Trophoblast cell (in vitro differentiated cells and primary cell): ENCODE measurements at regions not wholly inside any gene's neighbourhood (a gene's known extent, or its start where the extent isn't known, plus 50 kb on each side); places are given as distances from the start of the nearest gene placed in this dataset.
"Not testable (repeated sequence)": the region's sequence is repeated elsewhere in the genome, so short reads cannot be mapped to it uniquely, and the experiment has no call there.

Experiments
- DNase-seq, 2 donors: peaks; one replicate each; pipeline ENCODE4 v3.0.0-alpha.2; 2016
- H2AFZ ChIP-seq: 2 replicates; pipeline ENCODE4 v1.6.1; 2013; ENCODE audit warnings: low read length, moderate library complexity, mild to moderate bottlenecking; ENCODE audit not compliant: insufficient read depth, poor library complexity
- H2AK5ac ChIP-seq: 2 replicates; pipeline ENCODE4 v1.6.1; 2013; ENCODE audit warnings: mild to moderate bottlenecking, low read length
- H2BK120ac ChIP-seq: 2 replicates; pipeline ENCODE4 v1.6.1; 2013; ENCODE audit warnings: low read length, mild to moderate bottlenecking, moderate library complexity; ENCODE audit not compliant: insufficient read depth, poor library complexity
- H2BK12ac ChIP-seq: 2 replicates; pipeline ENCODE4 v1.6.1; 2013; ENCODE audit warnings: mild to moderate bottlenecking, low read length, moderate library complexity
- H2BK5ac ChIP-seq: 2 replicates; pipeline ENCODE4 v1.6.1; 2013; ENCODE audit warnings: low read length, low read depth, moderate library complexity, mild to moderate bottlenecking; ENCODE audit not compliant: poor library complexity
- H3K14ac ChIP-seq: 2 replicates; pipeline ENCODE4 v1.6.1; 2013; ENCODE audit warnings: mild to moderate bottlenecking, low read length
- H3K18ac ChIP-seq: 2 replicates; pipeline ENCODE4 v1.6.1; 2013; ENCODE audit warnings: mild to moderate bottlenecking, low read length
- H3K23ac ChIP-seq: 2 replicates; pipeline ENCODE4 v1.6.1; 2013; ENCODE audit warnings: low read length
- H3K27ac ChIP-seq: 2 replicates; pipeline ENCODE4 v1.5.1; 2013; ENCODE audit warnings: low read depth, mild to moderate bottlenecking, inconsistent platforms, low read length, moderate library complexity
- H3K27me3 ChIP-seq: 2 replicates; pipeline ENCODE4 v1.6.1; 2013; ENCODE audit warnings: inconsistent platforms, mild to moderate bottlenecking, low read length, moderate library complexity; ENCODE audit not compliant: insufficient read depth
- H3K36me3 ChIP-seq, 2 experiments: 1 replicate in 1 of 2; 2 replicates in 1 of 2; pipeline ENCODE4 v1.6.1; 2013; ENCODE audit warnings: low read length in 2 of 2, mild to moderate bottlenecking in 2 of 2, moderate library complexity in 1 of 2; ENCODE audit not compliant: insufficient read depth in 2 of 2, control insufficient read depth in 1 of 2
- H3K4ac ChIP-seq: 2 replicates; pipeline ENCODE4 v1.6.1; 2013; ENCODE audit warnings: low read depth, mild to moderate bottlenecking, low read length, moderate library complexity
- H3K4me1 ChIP-seq, 2 experiments: 1 replicate in 1 of 2; 2 replicates in 1 of 2; pipeline ENCODE4 v1.6.1; 2013; ENCODE audit warnings: low read length in 2 of 2, mild to moderate bottlenecking in 2 of 2, moderate library complexity in 1 of 2; ENCODE audit not compliant: insufficient read depth in 2 of 2, control insufficient read depth in 1 of 2
- H3K4me2 ChIP-seq: 2 replicates; pipeline ENCODE4 v1.6.1; 2013; ENCODE audit warnings: inconsistent platforms, mild to moderate bottlenecking, low read length, moderate library complexity
- H3K4me3 ChIP-seq: 2 replicates; pipeline ENCODE4 v1.5.1; 2013; ENCODE audit warnings: mild to moderate bottlenecking, low read depth, low read length, inconsistent platforms
- H3K79me1 ChIP-seq: one replicate; pipeline ENCODE4 v1.6.1; 2013; ENCODE audit warnings: low read length
- H3K79me2 ChIP-seq: 2 replicates; pipeline ENCODE4 v1.6.1; 2013; ENCODE audit warnings: low read length, mild to moderate bottlenecking; ENCODE audit not compliant: control insufficient read depth, insufficient read depth, poor library complexity
- H3K9ac ChIP-seq: 2 replicates; pipeline ENCODE4 v1.6.1; 2013; ENCODE audit warnings: mild to moderate bottlenecking, low read length
- H3K9me3 ChIP-seq: 2 replicates; pipeline ENCODE4 v1.6.1; 2013; ENCODE audit warnings: low read depth, mild to moderate bottlenecking, control low read depth, inconsistent platforms, low read length; ENCODE audit not compliant: insufficient read depth
- H4K12ac ChIP-seq: 2 replicates; pipeline ENCODE4 v1.6.1; 2013; ENCODE audit warnings: low read depth, mild to moderate bottlenecking, low read length, moderate library complexity
- H4K8ac ChIP-seq: 2 replicates; pipeline ENCODE4 v1.6.1; 2013; ENCODE audit warnings: low read depth, mild to moderate bottlenecking, low read length, moderate library complexity
- H4K91ac ChIP-seq: one replicate; pipeline ENCODE4 v1.6.1; 2013; ENCODE audit warnings: low read depth, mild to moderate bottlenecking, low read length, moderate library complexity
- WGBS: extraction: QIAGEN DNeasy Blood & Tissue Kit; methylation state at CpG from one replicate; pipeline ENCODE4 v1.1.7; 2013; ENCODE audit warnings: missing lambda C conversion rate; ENCODE audit not compliant: insufficient read length, insufficient coverage; ENCODE audit errors: extremely low coverage; 5-methylcytosine and 5-hydroxymethylcytosine counted together

DNA sequence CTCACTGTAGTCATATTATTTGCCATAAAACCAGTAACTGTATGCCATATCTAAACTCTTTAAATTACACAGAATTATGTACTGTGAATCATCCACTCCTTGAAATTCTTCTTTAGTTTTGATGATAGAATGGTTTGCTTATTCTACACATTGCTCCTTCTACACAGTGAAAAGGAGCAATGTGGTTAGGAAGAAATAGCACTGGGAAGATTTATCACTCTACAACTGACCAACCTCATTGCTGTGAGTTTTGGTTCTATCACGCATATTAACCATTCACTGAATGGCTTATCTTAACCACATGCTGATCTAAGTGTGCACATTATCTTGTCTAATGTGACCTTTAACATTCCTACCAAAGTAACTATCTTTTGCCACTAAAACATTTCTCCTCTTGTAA is 415.7 kb upstream of the NDST4 start:
- no peak overlapping the region for H3K4me2 ChIP-seq
- no peaks in the 10 kb centered on the region for H3K27me3 ChIP-seq
- H3K14ac ChIP-seq, result no peak overlapping the region
- H4K91ac ChIP-seq, result no peak overlapping the region
- H3K4ac ChIP-seq, result no peak overlapping the region
- no peaks in the 10 kb centered on the region for H3K9me3 ChIP-seq
- H3K36me3 ChIP-seq, result no peaks in the 10 kb centered on the region
- no peak overlapping the region for H3K27ac ChIP-seq
- no peak overlapping the region for H2BK120ac ChIP-seq
- H3K4me1 ChIP-seq, result no peaks in the 10 kb centered on the region
- no peak overlapping the region for H3K23ac ChIP-seq
- H3K9ac ChIP-seq, result no peak overlapping the region
- no peak for DNase-seq
- no peaks in the 10 kb centered on the region for H3K79me1 ChIP-seq
- no CpG with 5 or more reads among the region's 1 CpG for WGBS
- no peak overlapping the region for H2AFZ ChIP-seq
- H4K8ac ChIP-seq, result no peak overlapping the region
- no peak overlapping the region for H4K12ac ChIP-seq
- no peaks in the 10 kb centered on the region for H3K79me2 ChIP-seq
- no peak overlapping the region for H3K18ac ChIP-seq
- no peak overlapping the region for H3K4me3 ChIP-seq
- no peak overlapping the region for H2BK5ac ChIP-seq
- H2AK5ac ChIP-seq, result no peak overlapping the region
- no peak overlapping the region for H2BK12ac ChIP-seq

DNA sequence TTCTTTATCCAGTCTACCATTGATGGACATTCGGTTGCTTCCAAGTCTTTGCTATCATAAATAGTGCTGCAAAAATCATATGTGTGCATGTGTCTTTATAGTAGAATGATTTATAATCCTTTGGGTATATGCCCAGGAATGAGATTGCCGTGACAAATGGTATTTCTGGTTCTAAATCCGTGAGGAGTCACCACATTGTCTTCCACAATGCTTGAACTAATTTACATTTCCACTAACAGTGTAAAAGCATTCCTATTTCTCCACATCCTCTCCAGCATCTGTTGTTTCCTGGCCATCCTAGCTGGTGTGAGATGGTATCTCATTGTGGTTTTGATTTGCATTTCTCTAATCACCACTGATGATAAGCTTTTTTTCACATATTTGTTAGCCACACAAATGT is 406.1 kb upstream of the NDST4 start:
- DNase-seq, H3K79me2 ChIP-seq, H2BK120ac ChIP-seq, H3K36me3 ChIP-seq, H3K27ac ChIP-seq, H3K4me2 ChIP-seq, H2BK5ac ChIP-seq, H3K23ac ChIP-seq, H4K12ac ChIP-seq, H2AK5ac ChIP-seq, H2AFZ ChIP-seq, H3K79me1 ChIP-seq, H3K14ac ChIP-seq, H3K27me3 ChIP-seq, H3K4me3 ChIP-seq, H3K4me1 ChIP-seq, H3K9ac ChIP-seq, H2BK12ac ChIP-seq, H3K9me3 ChIP-seq, H3K18ac ChIP-seq, H4K8ac ChIP-seq, H3K4ac ChIP-seq, H4K91ac ChIP-seq: not testable (repeated sequence)
- WGBS, result no CpG with 5 or more reads among the region's 3 CpGs

DNA sequence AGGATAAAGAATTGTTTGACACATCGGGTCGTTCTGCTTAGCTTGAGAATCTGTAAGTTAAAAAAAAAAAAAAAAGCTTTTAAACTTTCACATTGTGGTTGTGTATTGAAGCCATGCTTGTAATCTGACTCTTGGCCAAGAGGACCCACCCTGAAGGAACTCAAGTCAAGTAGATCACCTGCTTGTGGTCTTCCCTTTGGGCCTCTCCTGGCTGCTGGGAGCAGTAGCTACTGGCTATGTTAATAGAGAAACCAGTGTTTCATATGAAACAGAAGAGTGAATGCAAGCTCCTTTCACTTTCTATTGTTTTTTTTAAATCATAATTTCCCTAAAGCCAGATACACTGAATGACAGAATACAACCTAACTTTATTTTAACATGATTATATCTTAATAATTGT is 402.4 kb upstream of the NDST4 start:
- no peak overlapping the region for H3K9ac ChIP-seq
- no peaks in the 10 kb centered on the region for H3K79me1 ChIP-seq
- H2BK5ac ChIP-seq, result no peak overlapping the region
- H3K27ac ChIP-seq, result no peak overlapping the region
- WGBS, result no CpG with 5 or more reads among the region's 2 CpGs
- H3K4me2 ChIP-seq, result no peak overlapping the region
- no peaks in the 10 kb centered on the region for H3K4me1 ChIP-seq
- no peak overlapping the region for H3K23ac ChIP-seq
- no peak overlapping the region for H2AFZ ChIP-seq
- no peak overlapping the region for H3K4ac ChIP-seq
- H3K36me3 ChIP-seq, result no peaks in the 10 kb centered on the region
- H3K18ac ChIP-seq, result no peak overlapping the region
- no peak overlapping the region for H4K91ac ChIP-seq
- no peak overlapping the region for H2BK120ac ChIP-seq
- no peak for DNase-seq
- H3K14ac ChIP-seq, result no peak overlapping the region
- no peaks in the 10 kb centered on the region for H3K9me3 ChIP-seq
- H3K27me3 ChIP-seq, result no peaks in the 10 kb centered on the region
- no peak overlapping the region for H4K12ac ChIP-seq
- H3K4me3 ChIP-seq, result no peak overlapping the region
- no peak overlapping the region for H2AK5ac ChIP-seq
- H4K8ac ChIP-seq, result no peak overlapping the region
- no peak overlapping the region for H2BK12ac ChIP-seq
- H3K79me2 ChIP-seq, result no peaks in the 10 kb centered on the region

- Histone ChIP-seq H2BK12ac (no peak overlapping the region), H4K8ac (no peak overlapping the region), H2BK120ac (no peak overlapping the region), H3K27ac (no peak overlapping the region), H2AK5ac (no peak overlapping the region), H3K9ac (no peak overlapping the region), H2AFZ (no peak overlapping the region), H3K9me3 (no peaks in the 10 kb centered on the region), H4K12ac (no peak overlapping the region), H3K79me2 (no peaks in the 10 kb centered on the region), H4K91ac (no peak overlapping the region), H3K4ac (no peak overlapping the region), H3K36me3 (no peaks in the 10 kb centered on the region), H3K23ac (no peak overlapping the region), H3K18ac (no peak overlapping the region), H3K4me3 (no peak overlapping the region), H3K4me2 (no peak overlapping the region), H3K4me1 (no peaks in the 10 kb centered on the region), H3K27me3 (no peaks in the 10 kb centered on the region), H3K14ac (no peak overlapping the region), H2BK5ac (no peak overlapping the region), H3K79me1 (no peaks in the 10 kb centered on the region)
- WGBS, result no CpG with 5 or more reads among the region's 2 CpGs
- DNase-seq, result no peak
Measured at GRCh38 chr4:115515366-115515765, 401.9 kb upstream of the NDST4 start.
